ENCODE measurements at regions not wholly inside any gene's neighbourhood (a gene's known extent, or its start where the extent isn't known, plus 50 kb on each side); places are given as distances from the start of the nearest gene placed in this dataset.

DNA sequence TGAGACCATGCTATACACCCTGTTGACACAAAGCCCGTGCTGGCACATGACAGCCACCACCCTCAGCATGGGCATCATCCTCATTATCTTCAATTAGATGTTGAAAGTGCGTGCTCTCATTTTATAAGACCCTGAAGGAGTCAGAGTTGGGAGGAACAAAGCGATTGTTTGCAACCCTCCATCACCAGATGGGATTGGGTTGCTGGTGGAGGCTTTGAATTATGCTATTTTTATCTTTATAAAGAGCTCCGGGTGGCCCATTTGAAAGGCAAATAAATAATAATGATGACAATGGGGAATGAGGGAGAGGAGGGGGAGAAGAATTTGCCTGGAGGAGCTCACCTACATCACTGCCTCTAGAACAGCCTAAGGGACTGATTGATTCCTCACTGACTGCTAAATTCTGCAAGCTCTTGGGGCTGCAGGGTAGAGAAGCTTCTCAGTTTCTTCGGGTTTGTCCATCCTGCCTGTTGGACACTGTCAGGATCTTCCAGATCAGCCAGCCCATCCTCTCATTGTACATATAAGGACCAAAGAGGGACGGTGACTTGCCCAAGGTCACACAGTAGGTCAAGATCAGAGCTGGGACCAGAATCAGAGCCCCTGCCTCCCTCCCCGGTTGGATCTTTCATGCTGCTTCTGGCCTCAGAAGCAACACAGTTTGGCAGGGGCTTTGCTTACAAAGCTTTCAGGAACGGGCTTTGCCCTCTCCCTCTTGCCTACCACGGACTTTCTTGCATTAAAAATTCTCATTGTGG lies 130.9 kb upstream of the ZBTB40 start:
- no peak overlapping the region for H3K9ac ChIP-seq (ENCODE audit: low read depth in 1 of 3, low read length in 3 of 3)
- peaks cover 14 to 34% (median 33%) of the 10 kb centered on the region in 3 donors for H3K27me3 ChIP-seq (ENCODE audit: control insufficient read depth in 3 of 3, insufficient read depth in 3 of 3, low read length in 3 of 3)
- no peak overlapping the region for H3K27ac ChIP-seq (ENCODE audit: low read depth, low read length)
- no peaks in the 10 kb centered on the region for H3K9me3 ChIP-seq (ENCODE audit: control insufficient read depth in 3 of 3, low read length in 3 of 3)
- no peaks in the 10 kb centered on the region for H3K4me1 ChIP-seq (ENCODE audit: control insufficient read depth in 3 of 3, insufficient read depth in 3 of 3, low read length in 3 of 3)
- H3K36me3 ChIP-seq (ENCODE audit: control insufficient read depth in 3 of 3, insufficient read depth in 3 of 3, low read length in 3 of 3) = no peaks in the 10 kb centered on the region
- H3K4me3 ChIP-seq (ENCODE audit: low read length in 3 of 3) = no peak overlapping the region

DNA sequence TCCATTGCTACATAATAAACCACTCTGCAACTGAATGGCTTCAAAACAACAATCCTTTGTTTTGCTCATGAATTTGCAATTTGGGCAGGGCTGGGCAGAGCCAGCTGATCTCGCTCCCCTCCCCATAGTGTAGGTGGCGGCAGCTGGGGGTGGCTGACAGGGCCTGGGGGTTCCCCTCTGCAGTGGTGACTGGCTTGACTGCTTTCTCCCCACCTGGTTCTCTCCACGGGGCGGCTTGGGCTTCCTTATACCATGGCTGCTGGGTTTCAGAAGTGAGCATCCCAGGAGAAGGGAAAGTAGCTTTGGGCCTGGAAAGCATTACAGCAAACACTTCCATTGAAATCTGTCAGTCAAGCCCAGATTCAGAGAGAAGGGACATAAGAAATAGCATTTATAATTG lies 129.7 kb upstream of the ZBTB40 start:
- H3K9me3 ChIP-seq (ENCODE audit: control insufficient read depth in 3 of 3, low read length in 3 of 3) = no peaks in the 10 kb centered on the region
- no peak overlapping the region for H3K9ac ChIP-seq (ENCODE audit: low read depth in 1 of 3, low read length in 3 of 3)
- no peak overlapping the region for H3K4me3 ChIP-seq (ENCODE audit: low read length in 3 of 3)
- H3K27ac ChIP-seq (ENCODE audit: low read depth, low read length) = no peak overlapping the region
- no peaks in the 10 kb centered on the region for H3K4me1 ChIP-seq (ENCODE audit: control insufficient read depth in 3 of 3, insufficient read depth in 3 of 3, low read length in 3 of 3)
- peaks cover 14 to 32% (median 30%) of the 10 kb centered on the region in 3 donors for H3K27me3 ChIP-seq (ENCODE audit: control insufficient read depth in 3 of 3, insufficient read depth in 3 of 3, low read length in 3 of 3)
- H3K36me3 ChIP-seq (ENCODE audit: control insufficient read depth in 3 of 3, insufficient read depth in 3 of 3, low read length in 3 of 3) = no peaks in the 10 kb centered on the region

DNA sequence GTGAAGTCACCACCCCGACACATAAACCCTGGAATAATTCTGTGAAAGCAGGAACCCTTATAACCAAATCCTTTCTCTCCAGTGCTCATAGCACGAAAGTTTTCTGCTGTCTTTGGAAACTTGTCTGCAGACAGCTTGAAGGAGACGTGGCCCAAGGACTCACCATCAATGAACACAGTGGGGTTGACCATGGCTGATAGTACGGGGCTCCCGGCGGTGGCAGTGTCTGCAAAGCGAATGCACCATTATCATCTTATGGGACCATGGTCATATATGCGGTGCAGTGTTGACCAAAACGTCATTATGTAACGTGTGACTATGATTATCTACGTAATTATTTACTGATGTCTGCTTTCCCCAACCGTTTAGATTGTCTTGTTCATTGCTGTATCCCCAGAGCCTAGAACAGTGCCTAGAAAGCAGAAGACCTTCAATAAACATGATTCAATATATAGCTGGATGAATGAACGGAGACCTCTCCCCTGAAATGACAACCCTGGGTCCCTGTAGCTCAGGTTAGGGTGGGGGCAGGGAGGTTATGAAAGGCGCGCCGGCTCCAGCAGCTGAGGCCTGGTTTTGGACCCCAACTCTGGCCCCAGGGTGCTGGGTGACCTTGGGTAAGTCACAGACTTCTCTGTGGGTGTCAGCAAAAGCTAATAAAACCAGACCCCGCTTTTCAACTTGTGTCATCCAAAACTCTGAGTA lies 128.4 kb upstream of the ZBTB40 start:
- H3K36me3 ChIP-seq (ENCODE audit: control insufficient read depth in 3 of 3, insufficient read depth in 3 of 3, low read length in 3 of 3) = no peaks in the 10 kb centered on the region
- H3K9me3 ChIP-seq (ENCODE audit: control insufficient read depth in 3 of 3, low read length in 3 of 3) = no peaks in the 10 kb centered on the region
- H3K27me3 ChIP-seq (ENCODE audit: control insufficient read depth in 3 of 3, insufficient read depth in 3 of 3, low read length in 3 of 3) = peaks cover 3 to 26% (median 18%) of the 10 kb centered on the region in 3 donors
- H3K4me1 ChIP-seq (ENCODE audit: control insufficient read depth in 3 of 3, insufficient read depth in 3 of 3, low read length in 3 of 3) = no peaks in the 10 kb centered on the region
- H3K27ac ChIP-seq (ENCODE audit: low read depth, low read length) = no peak overlapping the region
- H3K4me3 ChIP-seq (ENCODE audit: low read length in 3 of 3) = no peak overlapping the region
- no peak overlapping the region for H3K9ac ChIP-seq (ENCODE audit: low read depth in 1 of 3, low read length in 3 of 3)

DNA sequence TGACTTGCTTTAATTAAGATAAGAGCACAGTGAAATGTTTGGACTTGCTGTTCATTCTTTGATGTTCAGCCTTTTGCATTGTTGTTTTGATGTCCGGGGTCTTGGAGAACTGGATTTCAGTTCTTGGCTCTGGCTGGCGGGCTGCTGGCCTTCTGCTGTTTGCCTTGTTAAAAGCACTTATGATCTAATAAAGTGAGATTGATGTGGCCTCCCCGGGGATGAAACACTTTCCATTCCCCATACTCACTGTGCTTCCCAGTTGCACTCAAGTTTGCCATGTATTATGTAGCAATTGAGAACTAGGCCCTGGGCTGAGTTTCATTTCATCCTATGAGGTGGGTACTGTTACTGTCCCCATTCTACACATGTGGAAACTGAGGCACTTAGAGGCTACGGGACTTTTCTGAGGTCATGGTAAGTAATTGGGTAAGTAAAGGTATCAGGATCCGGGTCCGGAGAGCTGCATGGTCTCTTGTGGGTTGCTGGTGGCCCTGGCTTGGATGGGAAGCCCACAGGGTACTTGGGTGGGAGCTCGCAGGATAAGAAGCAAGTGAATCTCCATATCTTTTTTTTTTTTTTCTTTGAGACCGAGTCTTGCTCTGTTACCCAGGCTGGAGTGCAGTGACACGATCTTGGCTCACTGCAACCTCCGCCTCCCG lies 127.7 kb upstream of the ZBTB40 start:
- Histone ChIP-seq H3K4me1 (ENCODE audit: control insufficient read depth in 3 of 3, insufficient read depth in 3 of 3, low read length in 3 of 3) (no peaks in the 10 kb centered on the region), H3K36me3 (ENCODE audit: control insufficient read depth in 3 of 3, insufficient read depth in 3 of 3, low read length in 3 of 3) (no peaks in the 10 kb centered on the region), H3K9me3 (ENCODE audit: control insufficient read depth in 3 of 3, low read length in 3 of 3) (no peaks in the 10 kb centered on the region), H3K27me3 (ENCODE audit: control insufficient read depth in 3 of 3, insufficient read depth in 3 of 3, low read length in 3 of 3) (peaks cover 1 to 24% (median 14%) of the 10 kb centered on the region in 3 donors), H3K4me3 (ENCODE audit: low read length in 3 of 3) (no peak overlapping the region), H3K9ac (ENCODE audit: low read depth in 1 of 3, low read length in 3 of 3) (no peak overlapping the region), H3K27ac (ENCODE audit: low read depth, low read length) (no peak overlapping the region)

DNA sequence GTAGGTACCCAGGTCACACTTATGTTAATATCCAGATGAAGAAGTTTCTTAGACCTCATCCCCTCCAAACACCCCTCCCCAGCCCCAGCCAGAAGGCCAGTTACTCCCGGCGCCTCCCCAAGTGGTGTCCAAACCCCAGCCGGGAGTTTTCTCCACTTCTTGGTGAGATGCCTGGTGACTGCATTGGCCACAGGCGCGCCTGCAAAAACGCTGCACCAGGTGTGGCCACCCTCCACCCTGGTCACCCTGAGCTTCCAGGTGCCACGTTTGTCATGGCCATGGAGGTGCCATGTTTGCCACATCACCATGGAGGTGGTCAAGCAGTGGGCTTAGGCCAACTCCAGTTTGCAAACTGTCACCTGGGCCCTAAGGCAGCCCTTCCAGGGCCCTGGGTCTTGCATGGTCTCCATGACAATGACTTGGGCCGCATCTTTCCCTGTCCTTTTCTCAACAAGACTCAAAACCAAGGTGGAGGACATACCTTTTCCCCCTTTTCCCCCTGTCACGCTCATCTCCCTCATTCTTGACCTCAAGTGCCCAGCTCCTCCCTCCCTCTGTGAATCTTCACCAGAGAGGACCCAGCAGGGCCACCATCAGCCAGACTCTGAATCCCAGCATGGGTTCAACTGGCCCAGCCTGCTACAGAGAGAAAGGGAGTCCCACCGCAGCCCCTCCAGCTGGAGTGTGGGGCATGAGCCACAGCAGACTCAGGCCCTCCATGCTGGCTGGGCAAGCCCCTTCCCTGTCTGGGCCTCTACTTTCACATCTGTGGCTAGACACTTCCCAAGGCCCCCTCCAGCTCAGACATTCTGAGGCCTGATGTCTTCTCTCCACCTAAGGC lies 125.9 kb upstream of the ZBTB40 start:
- Histone ChIP-seq H3K4me1 (ENCODE audit: control insufficient read depth in 3 of 3, insufficient read depth in 3 of 3, low read length in 3 of 3) (no peaks in the 10 kb centered on the region), H3K9me3 (ENCODE audit: control insufficient read depth in 3 of 3, low read length in 3 of 3) (no peaks in the 10 kb centered on the region), H3K27ac (ENCODE audit: low read depth, low read length) (no peak overlapping the region), H3K9ac (ENCODE audit: low read depth in 1 of 3, low read length in 3 of 3) (no peak overlapping the region), H3K36me3 (ENCODE audit: control insufficient read depth in 3 of 3, insufficient read depth in 3 of 3, low read length in 3 of 3) (no peaks in the 10 kb centered on the region), H3K4me3 (ENCODE audit: low read length in 3 of 3) (no peak overlapping the region), H3K27me3 (ENCODE audit: control insufficient read depth in 3 of 3, insufficient read depth in 3 of 3, low read length in 3 of 3) (peaks cover 0 to 34% (median 19%) of the 10 kb centered on the region in 3 donors)

DNA sequence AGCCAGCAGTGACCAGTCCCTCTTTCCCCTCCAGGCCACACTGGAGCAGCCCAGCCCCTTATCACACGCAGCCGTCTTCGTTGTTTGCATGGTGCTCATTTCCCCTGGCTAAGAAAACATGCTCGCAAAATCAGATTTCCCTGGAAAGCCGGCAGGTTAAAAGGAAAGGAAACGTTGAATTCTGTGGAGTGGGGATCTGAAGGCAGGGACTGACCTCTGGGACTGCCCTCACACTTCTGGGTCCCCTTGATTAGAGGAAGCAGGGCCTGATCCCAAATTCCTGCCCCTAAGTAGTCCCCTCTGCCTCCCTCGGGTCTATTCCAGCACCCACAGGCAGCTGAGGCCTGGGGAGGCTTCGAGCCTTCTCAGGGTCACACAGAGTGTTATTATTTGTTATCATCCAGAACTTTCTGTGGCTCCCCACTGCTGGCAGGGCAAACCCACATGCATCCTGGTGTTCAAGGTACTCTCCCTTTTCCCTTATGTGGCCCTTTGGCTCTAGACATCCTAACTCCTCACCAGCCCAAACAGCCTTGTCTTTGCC lies 125.2 kb upstream of the ZBTB40 start:
- H3K4me1 ChIP-seq (ENCODE audit: control insufficient read depth in 3 of 3, insufficient read depth in 3 of 3, low read length in 3 of 3) = no peaks in the 10 kb centered on the region

DNA sequence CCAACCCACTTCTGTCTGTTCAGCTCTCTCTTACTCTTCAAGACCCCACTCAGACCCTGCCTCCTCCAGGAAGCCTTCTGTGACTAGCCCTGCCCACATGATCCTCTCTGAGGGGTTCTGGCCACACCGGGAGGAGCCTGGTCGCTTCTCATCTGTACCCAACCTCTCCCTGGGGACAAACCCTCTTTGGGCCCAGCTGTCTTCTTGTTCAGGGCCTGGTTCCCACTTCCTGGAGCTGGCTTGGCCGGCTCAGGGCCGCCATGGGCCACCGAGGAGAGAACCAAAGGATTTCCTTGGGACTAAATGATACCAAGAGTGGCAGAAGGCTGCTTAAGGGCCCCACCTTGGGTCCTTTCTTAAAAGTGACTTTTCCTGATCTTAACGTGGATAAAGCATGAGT lies 124.7 kb upstream of the ZBTB40 start:
- Histone ChIP-seq H3K36me3 (ENCODE audit: control insufficient read depth in 3 of 3, insufficient read depth in 3 of 3, low read length in 3 of 3) (no peaks in the 10 kb centered on the region), H3K9ac (ENCODE audit: low read depth in 1 of 3, low read length in 3 of 3) (no peak overlapping the region)

More for the DNA sequence above, 125.2 kb upstream of the ZBTB40 start:
- H3K27ac ChIP-seq (ENCODE audit: low read depth, low read length) = no peak overlapping the region
- no peaks in the 10 kb centered on the region for H3K9me3 ChIP-seq (ENCODE audit: control insufficient read depth in 3 of 3, low read length in 3 of 3)
- peaks cover 1 to 30% (median 13%) of the 10 kb centered on the region in 3 donors for H3K27me3 ChIP-seq (ENCODE audit: control insufficient read depth in 3 of 3, insufficient read depth in 3 of 3, low read length in 3 of 3)
- H3K36me3 ChIP-seq (ENCODE audit: control insufficient read depth in 3 of 3, insufficient read depth in 3 of 3, low read length in 3 of 3) = no peaks in the 10 kb centered on the region
- no peak overlapping the region for H3K9ac ChIP-seq (ENCODE audit: low read depth in 1 of 3, low read length in 3 of 3)
- H3K4me3 ChIP-seq (ENCODE audit: low read length in 3 of 3) = no peak overlapping the region

DNA sequence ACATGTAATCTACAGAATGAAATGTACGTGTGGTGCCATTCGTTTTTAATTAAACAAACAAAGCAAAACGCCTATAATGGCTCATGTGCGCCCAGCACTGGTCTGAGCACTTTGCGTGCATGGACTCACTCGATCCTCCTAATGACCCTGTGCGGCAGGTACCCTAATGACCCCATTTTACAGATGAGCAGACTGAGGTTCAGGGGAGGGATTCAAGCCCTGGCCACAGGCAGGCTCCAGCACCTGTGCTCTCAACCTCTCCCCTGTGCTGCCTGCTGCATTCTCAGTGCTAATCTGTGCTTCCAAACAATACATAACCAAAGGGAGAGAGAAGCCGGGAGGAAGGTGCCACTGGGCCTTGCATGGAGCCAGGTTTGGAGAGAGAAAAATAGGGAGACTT lies 124.2 kb upstream of the ZBTB40 start:
- Histone ChIP-seq H3K36me3 (ENCODE audit: control insufficient read depth in 3 of 3, insufficient read depth in 3 of 3, low read length in 3 of 3) (no peaks in the 10 kb centered on the region), H3K9me3 (ENCODE audit: control insufficient read depth in 3 of 3, low read length in 3 of 3) (no peaks in the 10 kb centered on the region), H3K9ac (ENCODE audit: low read depth in 1 of 3, low read length in 3 of 3) (no peak overlapping the region)

More for the DNA sequence above, 124.7 kb upstream of the ZBTB40 start:
- H3K27ac ChIP-seq (ENCODE audit: low read depth, low read length) = no peak overlapping the region
- no peaks in the 10 kb centered on the region for H3K4me1 ChIP-seq (ENCODE audit: control insufficient read depth in 3 of 3, insufficient read depth in 3 of 3, low read length in 3 of 3)
- no peaks in the 10 kb centered on the region for H3K9me3 ChIP-seq (ENCODE audit: control insufficient read depth in 3 of 3, low read length in 3 of 3)
- peaks cover 3 to 29% (median 14%) of the 10 kb centered on the region in 3 donors for H3K27me3 ChIP-seq (ENCODE audit: control insufficient read depth in 3 of 3, insufficient read depth in 3 of 3, low read length in 3 of 3)
- H3K4me3 ChIP-seq (ENCODE audit: low read length in 3 of 3) = no peak overlapping the region

DNA sequence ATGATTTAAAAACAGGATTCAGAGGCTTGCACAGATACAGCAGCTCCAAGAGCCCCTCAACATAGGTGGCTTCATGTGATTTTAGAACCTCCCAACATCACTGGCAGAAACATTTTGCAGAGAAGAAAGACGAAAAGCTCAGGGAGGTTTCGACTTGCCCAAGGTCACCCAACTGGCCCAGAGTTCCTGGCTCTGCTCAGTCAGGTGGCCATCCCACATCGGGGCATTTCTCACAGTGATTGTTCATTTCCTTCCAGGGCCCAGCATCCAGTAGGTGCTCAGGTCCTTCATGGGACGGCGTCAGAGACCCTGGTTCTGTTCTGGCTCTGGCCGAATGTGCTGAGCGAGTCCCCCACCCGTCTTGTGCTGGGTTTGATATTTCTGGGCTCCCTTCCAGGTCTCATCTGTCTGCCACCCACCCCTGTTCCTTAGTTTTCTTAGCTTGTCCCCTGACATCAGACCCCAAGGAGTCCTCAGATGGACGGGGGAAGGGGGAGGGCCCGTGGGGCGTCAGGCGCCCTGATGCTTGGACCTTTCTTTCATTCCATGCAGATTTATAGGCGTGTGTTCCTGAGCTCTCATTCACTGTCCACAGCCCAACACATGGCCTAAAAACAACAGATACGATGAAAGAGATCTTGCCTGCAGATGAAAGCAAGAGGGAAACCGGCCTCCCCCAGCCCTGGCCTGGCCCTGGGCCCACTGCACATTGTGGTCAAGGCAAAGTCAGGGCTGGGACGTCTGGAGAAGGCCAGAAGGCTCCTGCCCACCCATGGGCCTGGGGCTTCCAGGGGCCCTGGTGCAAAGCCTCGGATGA lies 123.1 kb upstream of the ZBTB40 start:
- H3K27me3 ChIP-seq (ENCODE audit: control insufficient read depth in 3 of 3, insufficient read depth in 3 of 3, low read length in 3 of 3) = peaks cover 8 to 40% (median 27%) of the 10 kb centered on the region in 3 donors
- no peaks in the 10 kb centered on the region for H3K9me3 ChIP-seq (ENCODE audit: control insufficient read depth in 3 of 3, low read length in 3 of 3)
- H3K4me3 ChIP-seq (ENCODE audit: low read length in 3 of 3) = no peak overlapping the region
- no peaks in the 10 kb centered on the region for H3K36me3 ChIP-seq (ENCODE audit: control insufficient read depth in 3 of 3, insufficient read depth in 3 of 3, low read length in 3 of 3)
- H3K9ac ChIP-seq (ENCODE audit: low read depth in 1 of 3, low read length in 3 of 3) = no peak overlapping the region
- H3K4me1 ChIP-seq (ENCODE audit: control insufficient read depth in 3 of 3, insufficient read depth in 3 of 3, low read length in 3 of 3) = no peaks in the 10 kb centered on the region
- H3K27ac ChIP-seq (ENCODE audit: low read depth, low read length) = no peak overlapping the region

More for the DNA sequence above, 124.2 kb upstream of the ZBTB40 start:
- no peak overlapping the region for H3K4me3 ChIP-seq (ENCODE audit: low read length in 3 of 3)
- H3K27me3 ChIP-seq (ENCODE audit: control insufficient read depth in 3 of 3, insufficient read depth in 3 of 3, low read length in 3 of 3) = peaks cover 3 to 30% (median 18%) of the 10 kb centered on the region in 3 donors
- H3K27ac ChIP-seq (ENCODE audit: low read depth, low read length) = no peak overlapping the region
- no peaks in the 10 kb centered on the region for H3K4me1 ChIP-seq (ENCODE audit: control insufficient read depth in 3 of 3, insufficient read depth in 3 of 3, low read length in 3 of 3)
